SU-DHL-6 (cell line): ENCODE measurements at regions not wholly inside any gene's neighbourhood (a gene's known extent, or its start where the extent isn't known, plus 50 kb on each side); places are given as distances from the start of the nearest gene placed in this dataset.

ENCODE experiments used
- H2AFZ ChIP-seq: fragments of 200-600 bp; sonication (generic); 2 replicates; pipeline ENCODE4 v1.6.1; 2014; ENCODE audit warnings: low read depth, mild to moderate bottlenecking, moderate library complexity, mixed read lengths, antibody characterized with exemption, low read length; ENCODE audit not compliant: severe bottlenecking
- H3F3A ChIP-seq: fragments of 200-600 bp; shearing (Covaris generic); 2 replicates; pipeline ENCODE4 v1.6.0; 2016; ENCODE audit warnings: antibody characterized with exemption, mild to moderate bottlenecking; ENCODE audit not compliant: insufficient read depth
- H3K27ac ChIP-seq: fragments of 200-600 bp; sonication (generic); 2 replicates; pipeline ENCODE4 v1.5.1; 2016; ENCODE audit warnings: low read depth, mild to moderate bottlenecking, low read length, moderate library complexity, mixed read lengths
- H3K27me3 ChIP-seq: fragments of 200-600 bp; sonication (generic), shearing (Covaris generic); 2 replicates; pipeline ENCODE4 v1.6.0; 2014; ENCODE audit warnings: mild to moderate bottlenecking, low read length
- H3K36me3 ChIP-seq: fragments of 200-600 bp; sonication (generic); 2 replicates; pipeline ENCODE4 v1.6.1; 2014; ENCODE audit warnings: mild to moderate bottlenecking, low read length, mixed read lengths
- H3K4me2 ChIP-seq: fragments of 300-600, 200-600 bp; shearing (Covaris generic), sonication (generic); 2 replicates; pipeline ENCODE4 v1.6.0; 2014; ENCODE audit warnings: low read length, low read depth, mild to moderate bottlenecking; ENCODE audit not compliant: poor library complexity, severe bottlenecking
- H3K4me3 ChIP-seq: fragments of 200-600 bp; sonication (generic); 2 replicates; pipeline ENCODE4 v1.5.1; 2014; ENCODE audit warnings: antibody characterized with exemption, low read length, mild to moderate bottlenecking, mixed read lengths; ENCODE audit not compliant: insufficient read depth, poor library complexity, severe bottlenecking
- H3K79me2 ChIP-seq: fragments of 200-600 bp; sonication (generic); 2 replicates; pipeline ENCODE4 v1.6.1; 2014; ENCODE audit warnings: mild to moderate bottlenecking, low read length, moderate library complexity; ENCODE audit not compliant: insufficient read depth
- H3K9ac ChIP-seq: fragments of 200-600 bp; sonication (generic); 2 replicates; pipeline ENCODE4 v1.7.0; 2014; ENCODE audit warnings: mild to moderate bottlenecking, low read length
- H3K9me2 ChIP-seq: fragments of 200-600 bp; sonication (generic); replicated peaks from 2 replicates; pipeline ENCODE4 v1.6.1; 2014; ENCODE audit warnings: low read length; ENCODE audit not compliant: insufficient read depth
- H3K9me3 ChIP-seq: fragments of 200-600 bp; sonication (generic); 2 replicates; pipeline ENCODE4 v1.6.1; 2014; ENCODE audit warnings: low read length, mixed read lengths; ENCODE audit not compliant: insufficient read depth
- H4K20me1 ChIP-seq: fragments of 200-600 bp; sonication (generic); 2 replicates; pipeline ENCODE4 v1.6.1; 2014; ENCODE audit warnings: low read depth, mild to moderate bottlenecking, antibody characterized with exemption, low read length, moderate library complexity, mixed read lengths
- EZH2phosphoT487 ChIP-seq: fragments of 200-600 bp; sonication (generic), shearing (Covaris generic); conservative IDR thresholded peaks from 2 replicates; pipeline ENCODE4 v1.6.1; 2018; ENCODE audit warnings: mild to moderate bottlenecking, antibody characterized with exemption, low read length, moderate library complexity, mixed read lengths
- TF ChIP-seq, protein P1 (sequence below): fragments of 200-600 bp; sonication (generic); IDR thresholded peaks from one replicate; pipeline ENCODE4 v1.5.1; 2017; ENCODE audit warnings: antibody characterized with exemption, mild to moderate bottlenecking, low read length, moderate library complexity; ENCODE audit not compliant: insufficient read depth, poor library complexity, severe bottlenecking

DNA sequence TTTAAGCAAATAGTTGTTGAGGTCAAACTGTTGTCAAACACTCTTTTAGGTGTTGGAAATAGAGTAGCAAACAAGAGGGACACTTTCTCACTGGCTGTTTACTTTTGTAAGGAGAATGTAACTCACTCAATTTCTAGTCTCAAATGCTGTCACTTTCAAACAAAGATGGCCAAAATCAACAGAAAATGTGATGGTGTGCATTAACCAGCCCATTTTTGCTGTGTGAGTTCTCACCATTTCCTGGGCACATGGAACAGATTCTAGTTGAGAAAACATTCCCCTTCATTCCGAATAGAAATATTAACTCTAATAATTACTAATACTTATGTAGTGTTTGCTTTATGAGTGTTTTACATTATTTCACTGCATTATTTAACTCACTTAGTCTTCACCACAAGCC is 128.2 kb upstream of the XYLT1 start:
- Histone ChIP-seq H3K9ac (no peak overlapping the region), H3K9me3 (peaks cover 14% of the 10 kb centered on the region; the same call in 1 of the 2 replicates), H4K20me1 (no peaks in the 10 kb centered on the region), H3K79me2 (no peaks in the 10 kb centered on the region), H3K4me2 (no peak overlapping the region), H3K4me3 (no peak overlapping the region), H3K9me2 (no peaks in the 10 kb centered on the region), H3K27ac (no peak overlapping the region), H3K27me3 (no peaks in the 10 kb centered on the region), H2AFZ (no peak overlapping the region), H3K36me3 (no peaks in the 10 kb centered on the region), H3F3A (no peaks in the 10 kb centered on the region)
- TF ChIP-seq, protein P1, sequence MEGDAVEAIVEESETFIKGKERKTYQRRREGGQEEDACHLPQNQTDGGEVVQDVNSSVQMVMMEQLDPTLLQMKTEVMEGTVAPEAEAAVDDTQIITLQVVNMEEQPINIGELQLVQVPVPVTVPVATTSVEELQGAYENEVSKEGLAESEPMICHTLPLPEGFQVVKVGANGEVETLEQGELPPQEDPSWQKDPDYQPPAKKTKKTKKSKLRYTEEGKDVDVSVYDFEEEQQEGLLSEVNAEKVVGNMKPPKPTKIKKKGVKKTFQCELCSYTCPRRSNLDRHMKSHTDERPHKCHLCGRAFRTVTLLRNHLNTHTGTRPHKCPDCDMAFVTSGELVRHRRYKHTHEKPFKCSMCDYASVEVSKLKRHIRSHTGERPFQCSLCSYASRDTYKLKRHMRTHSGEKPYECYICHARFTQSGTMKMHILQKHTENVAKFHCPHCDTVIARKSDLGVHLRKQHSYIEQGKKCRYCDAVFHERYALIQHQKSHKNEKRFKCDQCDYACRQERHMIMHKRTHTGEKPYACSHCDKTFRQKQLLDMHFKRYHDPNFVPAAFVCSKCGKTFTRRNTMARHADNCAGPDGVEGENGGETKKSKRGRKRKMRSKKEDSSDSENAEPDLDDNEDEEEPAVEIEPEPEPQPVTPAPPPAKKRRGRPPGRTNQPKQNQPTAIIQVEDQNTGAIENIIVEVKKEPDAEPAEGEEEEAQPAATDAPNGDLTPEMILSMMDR: no peak
- no peak for TF ChIP-seq EZH2phosphoT487

DNA sequence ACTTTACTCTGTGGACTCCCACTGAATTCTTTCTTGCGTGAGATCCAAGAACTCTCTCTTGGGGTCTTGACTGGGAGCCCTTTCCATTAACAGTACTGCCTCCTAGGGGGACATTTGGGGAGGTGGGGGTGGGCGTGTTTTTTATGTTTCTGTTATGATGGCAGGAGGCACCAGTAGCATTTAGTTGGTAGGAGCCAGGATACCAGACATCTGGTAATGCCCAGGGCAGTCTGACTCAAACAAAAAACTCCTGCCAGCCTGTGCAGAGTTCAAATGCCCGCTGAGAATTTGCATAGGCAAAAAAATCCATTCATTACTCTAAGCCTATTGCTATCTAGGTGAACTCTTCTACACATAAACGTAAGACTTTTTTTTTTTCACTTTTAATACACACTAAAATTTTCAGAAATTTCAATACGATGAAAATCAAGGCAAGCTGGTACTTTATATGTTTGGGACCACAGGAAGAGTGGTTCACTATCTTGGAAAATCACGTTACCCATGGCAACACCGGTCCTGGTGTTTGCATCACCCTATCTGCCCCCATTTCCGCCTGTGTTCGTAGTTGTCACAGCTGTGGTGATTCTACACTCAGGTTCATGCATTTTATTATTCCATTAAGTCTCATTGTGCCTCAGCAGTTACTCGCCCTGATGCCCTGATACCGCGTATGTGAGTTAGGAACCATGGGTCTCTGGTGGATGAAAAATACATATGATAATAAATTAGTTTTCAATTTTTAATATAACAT is 121.1 kb upstream of the XYLT1 start:
- Histone ChIP-seq H3K4me2 (no peak overlapping the region), H4K20me1 (no peaks in the 10 kb centered on the region), H3K27me3 (no peaks in the 10 kb centered on the region), H3F3A (no peaks in the 10 kb centered on the region), H3K9me3 (peaks cover 8% of the 10 kb centered on the region; the same call in 1 of the 2 replicates), H3K9ac (no peak overlapping the region), H3K36me3 (no peaks in the 10 kb centered on the region), H3K79me2 (no peaks in the 10 kb centered on the region), H3K4me3 (no peak overlapping the region), H3K9me2 (no peaks in the 10 kb centered on the region), H2AFZ (no peak overlapping the region), H3K27ac (no peak overlapping the region)
- TF ChIP-seq, protein P1: no peak
- TF ChIP-seq EZH2phosphoT487: no peak

DNA sequence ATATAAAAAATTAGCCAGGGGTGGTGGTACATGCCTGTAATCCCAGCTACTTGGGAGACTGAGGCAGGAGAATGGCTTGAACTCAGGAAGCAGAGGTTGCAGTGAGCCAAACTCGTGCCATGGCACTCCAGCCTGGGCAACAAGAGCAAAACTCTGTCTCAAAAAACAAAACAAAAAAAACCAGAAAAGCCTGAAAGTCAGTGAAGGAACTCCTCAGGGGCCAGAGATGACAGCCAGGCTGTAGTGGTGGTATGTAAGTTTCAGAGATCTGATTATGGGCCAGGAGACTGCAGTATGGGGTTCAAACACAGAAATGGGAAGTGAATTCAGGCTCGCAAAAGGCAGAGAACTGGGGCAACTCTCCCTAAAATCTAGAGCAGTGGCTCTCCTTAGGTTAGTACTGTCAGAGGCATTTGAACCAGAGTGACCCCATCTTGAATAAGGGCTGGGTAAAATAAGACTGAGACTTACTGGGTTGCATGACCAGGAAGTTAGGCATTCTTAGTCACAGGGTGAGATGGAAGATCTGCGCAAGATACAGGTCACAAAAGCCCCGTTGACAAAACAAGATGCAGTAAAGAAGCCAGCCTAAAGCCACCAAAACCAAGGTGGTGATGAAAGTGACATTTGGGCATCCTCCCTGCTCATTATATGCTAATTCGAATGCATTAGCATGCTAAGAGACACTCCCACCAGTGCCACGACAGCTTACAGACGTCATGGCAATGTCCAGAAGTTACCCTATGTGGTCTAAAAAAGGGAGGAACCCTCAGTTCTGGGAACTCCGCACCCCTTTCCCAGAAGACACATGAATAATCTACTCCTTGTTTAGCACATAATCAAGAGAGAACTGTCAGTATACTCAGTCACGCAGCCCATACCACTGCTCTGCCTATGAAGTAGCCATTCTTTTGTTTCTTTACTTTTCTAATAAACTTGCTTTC is 120.2 kb upstream of the XYLT1 start:
- Histone ChIP-seq H3K9me2 (no peaks in the 10 kb centered on the region), H3K9ac (no peak overlapping the region), H3K79me2 (no peaks in the 10 kb centered on the region), H3K4me2 (no peak overlapping the region), H3K27ac (no peak overlapping the region), H3K36me3 (no peaks in the 10 kb centered on the region), H3F3A (no peaks in the 10 kb centered on the region), H3K9me3 (peaks cover 11% of the 10 kb centered on the region; the same call in 1 of the 2 replicates), H2AFZ (no peak overlapping the region), H3K27me3 (no peaks in the 10 kb centered on the region), H4K20me1 (no peaks in the 10 kb centered on the region), H3K4me3 (no peak overlapping the region)
- no peak for TF ChIP-seq EZH2phosphoT487
- TF ChIP-seq, protein P1: no peak
